DMS 273 treated with DMSO at 0.1 percent for 48 hours (cell line): ENCODE measurements at regions not wholly inside any gene's neighbourhood (a gene's known extent, or its start where the extent isn't known, plus 50 kb on each side); places are given as distances from the start of the nearest gene placed in this dataset.

ENCODE experiments used
- DNase-seq: peaks from one replicate; lab custom pipeline; 2025; lab: John Stamatoyannopoulos, UW

GRCh38 chr1:188314557-188315137 lies 1485.9 kb downstream of the PLA2G4A start:
- DNase-seq, result peak; percentile 9

- DNase-seq, result no peak
Measured at GRCh38 chr1:188317894-188318293, 1489.1 kb downstream of the PLA2G4A start.

- no peak for DNase-seq
Measured at GRCh38 chr1:188325211-188325610, 1496.5 kb downstream of the PLA2G4A start.

- DNase-seq, result no peak
Measured at GRCh38 chr1:188343914-188344313, 1515.2 kb downstream of the PLA2G4A start.

- DNase-seq, result no peak
Measured at GRCh38 chr1:188350104-188350503, 1521.4 kb downstream of the PLA2G4A start.

GRCh38 chr1:188355082-188355481 lies 1526.3 kb downstream of the PLA2G4A start:
- DNase-seq, result no peak

GRCh38 chr1:188355847-188356246 lies 1527.1 kb downstream of the PLA2G4A start:
- no peak for DNase-seq

GRCh38 chr1:188359315-188359714 lies 1530.6 kb downstream of the PLA2G4A start:
- DNase-seq, result no peak

GRCh38 chr1:188363943-188364342 lies 1535.2 kb downstream of the PLA2G4A start:
- DNase-seq, result no peak

- DNase-seq, result no peak
Measured at GRCh38 chr1:188364927-188365449, 1536.2 kb downstream of the PLA2G4A start.

GRCh38 chr1:188365874-188366273 lies 1537.1 kb downstream of the PLA2G4A start:
- no peak for DNase-seq

- DNase-seq, result no peak
Measured at GRCh38 chr1:188367661-188368060, 1538.9 kb downstream of the PLA2G4A start.

- no peak for DNase-seq
Measured at GRCh38 chr1:188371295-188371806, 1542.6 kb downstream of the PLA2G4A start.

- DNase-seq, result no peak
Measured at GRCh38 chr1:188372821-188373220, 1544.1 kb downstream of the PLA2G4A start.

- no peak for DNase-seq
Measured at GRCh38 chr1:188382851-188383250, 1554.1 kb downstream of the PLA2G4A start.

GRCh38 chr1:188386161-188386560 lies 1557.4 kb downstream of the PLA2G4A start:
- DNase-seq, result no peak

- no peak for DNase-seq
Measured at GRCh38 chr1:188386666-188387065, 1557.9 kb downstream of the PLA2G4A start.

GRCh38 chr1:188394677-188395076 lies 1565.9 kb downstream of the PLA2G4A start:
- no peak for DNase-seq

GRCh38 chr1:188397521-188397920 lies 1568.8 kb downstream of the PLA2G4A start:
- no peak for DNase-seq

- DNase-seq, result no peak
Measured at GRCh38 chr1:188402986-188403385, 1574.2 kb downstream of the PLA2G4A start.

- DNase-seq, result no peak
Measured at GRCh38 chr1:188406636-188407035, 1577.9 kb downstream of the PLA2G4A start.

GRCh38 chr1:188420177-188420576 lies 1591.4 kb downstream of the PLA2G4A start:
- no peak for DNase-seq

- no peak for DNase-seq
Measured at GRCh38 chr1:188423073-188423472, 1594.3 kb downstream of the PLA2G4A start.

- no peak for DNase-seq
Measured at GRCh38 chr1:188424176-188424575, 1595.4 kb downstream of the PLA2G4A start.
